ENCODE measurements at regions not wholly inside any gene's neighbourhood (a gene's known extent, or its start where the extent isn't known, plus 50 kb on each side); places are given as distances from the start of the nearest gene placed in this dataset.

DNA sequence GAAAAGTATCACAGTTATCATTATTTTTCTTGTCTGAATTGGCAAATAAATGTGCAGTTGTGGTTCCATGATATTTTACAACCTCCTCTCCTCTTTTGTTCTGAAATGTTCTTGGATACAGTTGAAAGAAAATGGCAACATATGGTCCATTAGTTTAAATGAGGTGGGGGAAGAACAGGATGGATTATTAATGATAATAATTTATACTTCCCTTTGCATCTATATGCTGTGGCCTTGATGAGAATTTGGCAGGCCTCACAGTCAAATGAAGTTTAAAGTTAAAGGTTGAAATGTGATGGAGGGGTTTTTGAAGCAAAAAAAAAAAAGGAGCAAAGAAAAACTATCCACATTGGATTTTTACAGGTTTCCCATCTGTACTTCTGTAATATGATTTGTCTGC is 946.3 kb upstream of the INTU start:
- TF ChIP-seq, protein P1, sequence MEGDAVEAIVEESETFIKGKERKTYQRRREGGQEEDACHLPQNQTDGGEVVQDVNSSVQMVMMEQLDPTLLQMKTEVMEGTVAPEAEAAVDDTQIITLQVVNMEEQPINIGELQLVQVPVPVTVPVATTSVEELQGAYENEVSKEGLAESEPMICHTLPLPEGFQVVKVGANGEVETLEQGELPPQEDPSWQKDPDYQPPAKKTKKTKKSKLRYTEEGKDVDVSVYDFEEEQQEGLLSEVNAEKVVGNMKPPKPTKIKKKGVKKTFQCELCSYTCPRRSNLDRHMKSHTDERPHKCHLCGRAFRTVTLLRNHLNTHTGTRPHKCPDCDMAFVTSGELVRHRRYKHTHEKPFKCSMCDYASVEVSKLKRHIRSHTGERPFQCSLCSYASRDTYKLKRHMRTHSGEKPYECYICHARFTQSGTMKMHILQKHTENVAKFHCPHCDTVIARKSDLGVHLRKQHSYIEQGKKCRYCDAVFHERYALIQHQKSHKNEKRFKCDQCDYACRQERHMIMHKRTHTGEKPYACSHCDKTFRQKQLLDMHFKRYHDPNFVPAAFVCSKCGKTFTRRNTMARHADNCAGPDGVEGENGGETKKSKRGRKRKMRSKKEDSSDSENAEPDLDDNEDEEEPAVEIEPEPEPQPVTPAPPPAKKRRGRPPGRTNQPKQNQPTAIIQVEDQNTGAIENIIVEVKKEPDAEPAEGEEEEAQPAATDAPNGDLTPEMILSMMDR (IDR thresholded peaks at IDR 0.05) = no peak
- TF ChIP-seq POLR2A (IDR thresholded peaks at IDR 0.05) (no peak), EP300 (IDR thresholded peaks at IDR 0.05) (no peak)
